MV-4-11 (cell line): ENCODE measurements at regions not wholly inside any gene's neighbourhood (a gene's known extent, or its start where the extent isn't known, plus 50 kb on each side); places are given as distances from the start of the nearest gene placed in this dataset.
A peak's percentile ranks its signal among the peaks of the same experiment; 100 is the strongest.

Experiments
- DNase-seq: peaks from one replicate; lab custom pipeline; 2025; lab: John Stamatoyannopoulos, UW

DNA sequence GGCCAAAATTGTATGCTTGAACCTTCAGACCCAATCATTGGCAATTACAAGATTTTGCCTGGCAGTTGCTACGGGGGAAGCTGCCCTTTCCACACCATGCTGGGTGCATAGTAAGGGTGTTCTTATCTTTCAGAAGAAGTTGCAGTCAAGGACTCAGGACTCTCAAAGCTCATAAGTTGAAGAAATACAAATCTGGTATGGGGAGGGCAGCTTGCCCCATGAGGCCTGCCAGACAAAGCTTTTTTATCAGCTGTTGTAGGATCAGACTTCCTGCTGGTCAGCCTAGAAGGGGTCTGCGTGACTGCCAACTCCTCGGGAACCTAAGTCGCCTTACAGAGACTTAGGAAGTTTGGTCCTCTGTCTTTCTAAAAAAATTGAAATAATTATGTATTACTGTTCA is 174.9 kb upstream of the TECRL start:
- no peak for DNase-seq

- no peak for DNase-seq
Measured at GRCh38 chr4:64582492-64582891, 173.2 kb upstream of the TECRL start.

- DNase-seq: no peak
Measured at GRCh38 chr4:64581422-64581821, 172.2 kb upstream of the TECRL start.

DNA sequence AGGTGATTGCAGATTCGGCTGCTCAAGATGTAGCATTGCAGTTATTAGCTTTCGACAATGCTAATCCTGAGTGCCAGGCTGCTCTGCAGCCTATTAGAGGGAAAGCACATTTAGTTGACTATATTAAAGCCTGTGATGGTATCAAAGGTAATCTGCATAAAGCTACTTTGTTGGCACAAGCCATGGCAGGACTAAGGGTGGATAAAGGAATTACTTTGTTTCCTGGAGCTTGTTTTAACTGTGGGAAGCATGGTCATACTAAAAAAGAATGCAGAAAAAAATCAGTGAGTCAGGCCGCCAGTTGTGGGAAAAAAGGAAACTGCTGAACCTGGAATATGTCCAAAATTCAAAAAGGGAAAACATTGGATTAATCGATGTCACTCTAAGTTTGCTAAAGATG is 154.9 kb upstream of the TECRL start:
- no peak for DNase-seq

GRCh38 chr4:64559571-64559970 is 150.3 kb upstream of the TECRL start:
- DNase-seq: no peak

DNA sequence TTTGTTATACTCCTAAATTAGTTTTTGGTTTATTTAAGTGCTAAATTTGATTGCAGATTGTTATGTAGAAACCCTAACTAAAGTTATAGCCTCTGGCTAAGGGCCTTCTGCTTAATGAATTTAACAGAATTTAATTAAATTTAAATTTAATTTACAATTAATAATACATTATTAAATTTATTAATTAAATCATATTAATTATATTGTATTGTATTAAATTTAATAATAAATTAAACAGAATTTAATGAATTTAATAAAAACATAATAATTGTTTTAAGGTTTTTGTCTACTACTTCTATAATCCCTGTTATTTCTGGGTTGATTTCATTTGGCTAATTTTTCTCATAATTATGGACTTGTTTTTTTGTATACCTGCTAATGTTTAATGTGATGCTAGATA is 141.9 kb upstream of the TECRL start:
- DNase-seq: no peak

DNA sequence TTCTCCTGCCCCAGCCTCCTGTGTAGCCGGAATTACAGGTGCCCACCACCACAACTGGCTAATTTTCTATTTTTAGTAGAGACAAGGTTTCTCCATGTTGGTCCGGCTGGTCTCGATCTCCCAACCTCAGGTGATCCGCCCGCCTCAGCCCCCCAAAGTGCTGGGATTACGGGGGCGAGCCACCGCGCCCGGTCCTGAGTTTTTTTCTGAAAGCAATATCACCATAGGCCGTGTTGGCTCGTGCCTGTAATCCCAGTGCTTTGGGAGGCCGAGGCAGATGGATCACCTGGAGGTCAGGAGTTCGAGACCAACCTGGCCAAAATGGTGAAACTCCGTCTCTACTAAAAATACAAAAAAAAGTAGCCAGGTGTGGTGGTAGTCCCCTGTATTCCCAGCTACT is 136.3 kb upstream of the TECRL start:
- DNase-seq: no peak

GRCh38 chr4:64539234-64539849 is 130.1 kb upstream of the TECRL start:
- DNase-seq: peak; percentile 39

DNA sequence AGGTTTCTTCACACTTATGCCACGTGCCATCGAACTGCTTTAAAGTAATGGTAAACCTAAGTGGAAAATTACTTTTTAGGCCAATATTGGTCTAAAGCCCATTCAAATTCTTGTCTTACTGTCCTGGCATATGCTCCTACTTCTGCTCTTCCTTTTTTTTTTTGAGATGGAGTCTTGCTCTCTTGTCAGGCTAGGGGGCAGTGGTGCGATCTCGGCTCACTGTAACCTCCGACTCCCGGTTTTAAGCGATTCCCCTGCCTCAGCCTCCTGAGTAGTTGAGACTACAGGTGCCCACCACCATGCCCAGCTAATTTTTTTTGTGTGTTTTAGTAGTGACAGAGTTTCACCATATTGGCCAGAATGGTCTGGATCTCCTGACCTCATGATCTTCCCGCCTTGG is 129.0 kb upstream of the TECRL start:
- peak; percentile 27 for DNase-seq

GRCh38 chr4:64533637-64534036 is 124.4 kb upstream of the TECRL start:
- DNase-seq: no peak

- DNase-seq: no peak
Measured at GRCh38 chr4:64533159-64533558, 123.9 kb upstream of the TECRL start.

DNA sequence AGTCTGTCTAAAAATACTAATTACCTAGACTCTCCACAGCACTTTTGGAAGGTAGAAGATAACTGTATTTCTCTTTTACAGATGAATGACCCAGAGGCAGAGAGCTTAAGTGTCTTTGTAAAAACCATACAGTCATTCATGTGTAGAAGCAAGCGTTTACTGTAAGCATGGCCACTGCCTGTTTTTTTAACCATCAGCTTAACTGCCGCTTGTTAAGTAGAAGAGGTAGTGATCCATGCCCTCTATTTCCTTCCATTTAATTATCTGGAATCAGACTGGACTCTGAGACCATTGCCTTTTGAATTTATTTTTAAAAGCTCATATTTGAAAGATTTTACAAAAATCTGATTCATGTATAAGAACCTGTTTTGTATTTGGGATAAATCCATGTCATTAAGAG is 111.2 kb upstream of the TECRL start:
- no peak for DNase-seq

DNA sequence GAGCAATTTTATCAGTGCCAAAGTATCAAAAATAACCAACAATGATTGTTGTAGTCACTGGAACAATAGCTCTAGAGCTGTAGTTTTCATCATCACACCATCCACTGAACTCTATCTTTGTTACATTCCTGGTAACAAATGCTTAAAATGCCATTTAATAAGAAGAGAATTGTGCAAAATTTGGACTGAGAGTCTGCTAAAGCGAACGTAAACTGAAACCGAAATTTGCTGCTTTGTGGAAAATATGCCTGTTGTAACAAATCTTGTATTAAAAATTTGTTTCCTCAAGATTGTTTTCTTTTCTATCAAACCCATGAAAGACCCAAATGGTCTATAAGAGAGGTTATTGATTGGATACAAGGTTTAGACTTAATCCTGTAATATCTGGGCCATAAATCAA is 109.3 kb upstream of the TECRL start:
- DNase-seq: no peak

GRCh38 chr4:64516176-64516575 is 106.9 kb upstream of the TECRL start:
- DNase-seq: no peak

GRCh38 chr4:64508089-64508488 is 98.8 kb upstream of the TECRL start:
- DNase-seq: no peak

DNA sequence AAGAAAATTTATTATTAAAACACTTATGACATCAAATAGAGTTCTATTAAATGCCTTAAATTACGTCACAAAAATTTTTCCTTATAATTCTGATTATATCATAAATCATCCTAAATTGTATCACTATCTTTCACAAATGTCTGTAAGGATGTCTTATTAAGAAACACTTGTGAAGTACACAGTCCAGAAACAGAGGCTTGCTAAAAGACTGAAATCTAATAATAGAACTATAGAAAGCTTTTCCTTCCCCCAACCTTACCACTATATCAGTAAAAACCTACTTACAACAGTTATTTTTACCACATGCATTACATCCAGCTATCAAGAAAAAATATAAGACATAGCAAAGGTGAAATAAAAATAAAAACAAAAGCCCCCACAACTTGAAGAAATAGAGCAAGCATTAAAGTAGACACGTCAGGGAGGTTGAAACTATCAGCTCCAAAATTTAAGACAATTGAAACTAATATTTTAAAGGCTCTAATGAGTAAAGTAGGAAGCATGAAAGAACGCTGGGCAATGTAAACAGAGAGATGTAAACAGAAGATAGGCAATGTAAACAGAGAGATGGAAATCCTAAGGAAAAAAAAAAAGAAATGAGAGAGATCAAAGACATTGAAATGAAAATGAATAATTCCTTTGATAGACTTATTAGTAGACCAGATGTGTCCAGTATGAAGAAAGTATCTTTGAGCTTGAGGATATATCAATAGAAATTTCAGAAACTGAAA is 94.9 kb upstream of the TECRL start:
- DNase-seq: no peak

GRCh38 chr4:64503416-64503815 is 94.2 kb upstream of the TECRL start:
- DNase-seq: no peak

DNA sequence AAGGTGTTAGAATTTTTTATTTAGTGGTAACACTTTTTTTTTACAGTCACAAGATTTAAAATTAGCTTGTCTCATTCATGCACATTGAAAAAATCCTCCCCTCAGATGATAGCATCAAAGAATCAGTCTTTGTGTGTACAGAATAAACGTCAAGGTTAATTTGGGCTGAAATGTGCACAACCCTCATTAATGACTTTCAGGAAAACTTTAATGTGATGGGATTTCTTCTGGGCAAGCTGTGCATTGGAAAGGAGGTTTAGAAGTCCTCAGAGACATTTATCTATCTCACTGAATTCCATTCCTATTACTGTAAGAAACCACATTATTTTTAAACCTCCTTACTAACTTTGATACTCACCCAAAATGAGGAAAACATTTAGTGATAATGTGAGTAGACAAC is 88.2 kb upstream of the TECRL start:
- no peak for DNase-seq

- no peak for DNase-seq
Measured at GRCh38 chr4:64495946-64496345, 86.7 kb upstream of the TECRL start.

- no peak for DNase-seq
Measured at GRCh38 chr4:64489628-64490027, 80.4 kb upstream of the TECRL start.

GRCh38 chr4:64479338-64479737 is 70.1 kb upstream of the TECRL start:
- no peak for DNase-seq

DNA sequence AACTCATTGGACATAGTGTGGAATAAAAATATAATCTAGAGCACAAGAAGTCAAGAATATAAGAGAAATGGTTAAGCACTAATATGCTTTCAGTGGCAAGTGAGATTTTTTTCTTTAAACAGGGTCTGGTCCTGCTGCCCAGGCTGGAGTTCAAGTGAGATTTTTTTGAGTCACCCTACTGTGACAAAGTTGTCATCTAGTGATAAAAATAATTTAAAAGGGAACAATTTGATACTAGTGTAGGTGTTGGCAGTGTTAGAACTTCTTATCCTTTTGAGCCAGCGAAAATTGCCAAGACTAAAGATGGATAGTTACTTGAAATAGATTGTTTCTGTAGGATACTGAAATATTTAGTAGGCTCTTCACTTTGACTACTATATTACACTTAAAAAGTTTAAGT is 67.9 kb upstream of the TECRL start:
- no peak for DNase-seq

DNA sequence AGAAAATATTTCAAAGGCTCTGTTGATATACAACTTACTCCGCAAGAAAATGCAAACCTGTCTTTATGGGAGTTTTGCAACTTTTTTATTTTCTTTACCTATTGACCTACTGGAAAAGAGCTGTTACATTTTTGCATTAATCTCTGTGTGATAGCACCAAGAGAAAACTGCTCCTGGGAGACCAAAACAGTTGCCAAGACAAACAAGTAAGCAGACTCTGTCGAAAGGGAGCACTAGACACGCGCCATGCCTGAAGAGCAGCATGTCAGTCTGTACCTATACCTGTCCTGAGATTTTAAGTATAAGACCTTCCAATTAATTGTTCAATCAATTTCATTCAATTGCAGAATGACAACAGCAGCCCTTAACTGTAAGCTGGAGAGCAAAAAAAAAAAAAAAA is 56.0 kb upstream of the TECRL start:
- no peak for DNase-seq

GRCh38 chr4:64464581-64464980 is 55.3 kb upstream of the TECRL start:
- no peak for DNase-seq
